COR-L47 (cell line): ENCODE measurements at regions not wholly inside any gene's neighbourhood (a gene's known extent, or its start where the extent isn't known, plus 50 kb on each side); places are given as distances from the start of the nearest gene placed in this dataset.
"Not testable (repeated sequence)": the region's sequence is repeated elsewhere in the genome, so short reads cannot be mapped to it uniquely, and the experiment has no call there.

Source experiments
- DNase-seq: peaks from one replicate; lab custom pipeline; 2025; lab: John Stamatoyannopoulos, UW

DNA sequence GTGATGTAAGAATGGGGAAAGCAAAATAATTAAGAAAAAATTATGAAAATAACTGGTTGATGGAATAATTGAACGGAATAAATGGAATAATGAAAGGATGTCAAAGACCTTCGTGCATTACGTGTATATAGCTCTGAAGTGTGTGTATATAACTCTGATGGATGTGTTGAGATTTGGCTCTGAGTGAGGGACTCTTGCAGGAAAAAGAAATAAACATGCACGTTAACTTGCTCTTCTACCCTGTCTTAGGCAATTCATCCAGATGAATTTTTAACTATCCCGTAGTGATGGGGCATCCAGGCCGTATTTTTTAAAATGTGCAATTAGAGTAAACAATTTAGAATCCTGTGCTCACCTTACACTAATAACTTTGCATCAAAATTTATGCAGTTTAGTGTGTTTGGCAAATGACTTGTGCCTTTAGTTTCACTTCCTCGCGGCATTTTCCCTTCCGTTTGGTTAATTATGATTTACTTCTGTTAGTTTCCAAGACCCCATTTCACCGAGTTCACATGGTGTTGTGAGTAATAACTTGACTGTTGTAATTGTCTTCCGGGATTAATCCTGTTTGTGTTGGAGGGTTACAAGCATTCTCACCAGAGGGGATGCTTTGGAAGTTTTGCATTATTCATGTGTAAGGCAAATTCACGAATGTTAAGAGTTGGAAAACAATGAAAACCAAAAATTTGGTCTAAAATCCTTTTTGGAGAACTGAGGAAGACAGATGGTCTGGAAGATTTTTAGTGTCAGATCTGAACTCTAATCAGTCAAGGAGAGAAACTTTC, 256.5 kb upstream of the FAT1 start:
- no peak for DNase-seq

DNA sequence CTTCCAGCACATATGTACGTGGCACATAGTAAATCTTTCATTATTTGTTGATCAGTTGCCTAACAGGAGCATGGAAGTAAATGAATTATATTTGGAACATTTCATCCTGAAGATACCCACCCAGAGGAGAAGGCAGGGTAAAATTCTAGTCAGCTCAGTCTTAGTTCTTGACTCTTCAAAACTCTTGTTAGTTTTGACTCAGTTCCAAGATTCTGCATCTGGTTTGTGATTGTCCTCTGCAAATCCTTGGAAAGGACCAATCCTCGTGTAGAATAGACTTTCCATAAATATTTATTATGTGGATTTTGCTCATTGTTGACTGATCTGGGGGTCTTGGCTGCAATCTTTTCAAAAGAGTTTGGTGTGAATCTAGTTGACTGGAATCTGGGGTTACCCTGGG, 257.5 kb upstream of the FAT1 start:
- no peak for DNase-seq

DNA sequence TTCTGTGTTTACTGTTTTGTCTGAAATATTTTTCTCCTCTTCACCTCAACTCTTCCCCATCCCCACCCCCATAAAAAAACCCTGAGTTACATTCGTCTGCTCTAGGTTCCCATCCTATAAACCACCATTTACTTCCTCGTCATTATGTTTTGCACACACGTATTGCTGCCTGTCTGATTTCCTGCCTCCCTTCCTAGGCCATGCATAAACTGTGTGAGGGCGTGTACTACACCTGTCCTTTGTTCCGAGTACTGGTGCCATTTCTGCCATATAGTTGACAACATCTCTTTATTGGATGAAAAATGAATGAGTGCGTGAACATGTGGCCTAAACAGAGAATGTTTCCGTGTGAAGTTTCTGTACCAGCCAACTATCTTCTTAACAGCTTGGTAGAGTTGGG, 258.5 kb upstream of the FAT1 start:
- DNase-seq = no peak

DNA sequence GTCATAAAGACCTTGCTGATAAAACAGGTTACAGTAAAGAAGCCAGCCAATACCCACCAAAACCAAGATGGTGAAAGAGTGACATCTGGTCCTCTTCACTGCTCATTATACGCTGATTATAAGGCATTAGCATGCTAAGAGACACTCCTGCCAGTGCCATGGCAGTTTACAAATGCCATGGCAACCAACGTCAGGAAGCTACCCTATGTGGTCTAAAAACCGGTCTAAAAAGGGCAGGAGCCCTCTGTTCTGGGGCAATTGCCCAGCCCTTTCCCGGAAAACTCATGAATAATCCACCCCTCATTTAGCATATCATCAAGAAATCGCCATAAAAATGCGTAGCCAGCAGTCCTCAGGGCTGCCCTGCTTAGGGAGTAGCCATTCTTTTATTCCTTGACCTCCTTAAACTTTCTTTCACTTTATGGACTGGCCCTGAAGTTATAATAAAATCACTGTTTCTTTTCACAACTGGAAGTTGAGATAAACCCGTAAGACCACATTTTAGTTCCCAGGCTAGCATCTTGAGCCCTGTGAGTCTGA, 260.5 kb upstream of the FAT1 start:
- no peak for DNase-seq

DNA sequence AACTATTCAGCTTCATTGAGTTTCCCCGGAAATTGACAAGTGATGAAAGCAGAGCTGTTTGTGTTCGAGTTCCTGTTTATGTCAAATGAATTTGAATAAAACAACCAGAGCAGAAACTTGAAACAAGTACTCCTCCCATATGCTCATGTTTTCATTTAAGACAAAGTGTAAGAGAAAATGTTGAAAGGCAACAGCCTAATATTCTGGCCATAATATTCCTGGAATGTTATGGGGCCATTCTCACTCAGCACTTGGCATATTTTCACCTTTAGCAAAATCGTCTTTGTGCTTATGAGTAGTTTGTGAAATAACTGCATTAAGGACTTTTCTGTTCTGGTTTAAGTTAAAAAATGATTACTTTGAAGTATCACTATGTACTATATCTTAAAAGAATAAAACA, 276.0 kb upstream of the FAT1 start:
- DNase-seq = no peak

DNA sequence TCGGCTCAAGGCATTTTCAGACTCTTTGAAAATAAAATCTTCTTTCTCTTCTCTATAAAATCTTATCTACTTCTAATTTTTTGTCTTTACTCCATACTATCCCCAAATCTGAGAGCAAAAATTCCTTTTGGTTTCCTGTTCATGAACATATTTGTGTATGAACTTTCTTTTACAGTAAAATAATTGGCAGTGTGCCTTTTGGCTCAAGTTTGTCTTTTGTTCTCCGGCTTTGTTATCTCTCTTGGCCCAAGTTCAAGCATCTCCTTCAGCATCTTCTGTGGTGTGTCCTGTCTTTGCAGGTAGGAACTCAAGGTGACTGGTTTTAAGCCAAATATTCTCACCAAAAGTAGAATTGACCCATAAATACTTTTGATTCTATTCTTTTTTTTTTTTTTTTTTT, 276.6 kb upstream of the FAT1 start:
- DNase-seq = no peak

DNA sequence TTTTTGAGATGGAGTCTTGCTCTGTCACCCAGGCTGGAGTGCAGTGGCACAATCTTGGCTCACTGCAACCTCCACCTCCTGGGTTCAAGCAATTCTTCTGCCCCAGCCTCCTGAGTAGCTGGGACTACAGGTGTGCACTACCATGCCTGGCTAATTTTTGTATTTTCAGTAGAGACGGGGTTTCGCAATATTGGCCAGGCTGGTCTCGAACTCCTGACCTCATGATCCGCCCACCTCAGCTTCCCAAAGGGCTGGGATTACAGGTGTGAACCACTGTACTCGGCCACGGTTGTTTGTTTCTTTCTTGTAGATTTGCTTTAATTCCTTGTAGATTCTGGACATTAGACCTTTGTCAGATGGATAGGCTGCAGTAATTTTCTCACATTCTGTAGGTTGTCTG, 278.5 kb upstream of the FAT1 start:
- DNase-seq = not testable (repeated sequence)

DNA sequence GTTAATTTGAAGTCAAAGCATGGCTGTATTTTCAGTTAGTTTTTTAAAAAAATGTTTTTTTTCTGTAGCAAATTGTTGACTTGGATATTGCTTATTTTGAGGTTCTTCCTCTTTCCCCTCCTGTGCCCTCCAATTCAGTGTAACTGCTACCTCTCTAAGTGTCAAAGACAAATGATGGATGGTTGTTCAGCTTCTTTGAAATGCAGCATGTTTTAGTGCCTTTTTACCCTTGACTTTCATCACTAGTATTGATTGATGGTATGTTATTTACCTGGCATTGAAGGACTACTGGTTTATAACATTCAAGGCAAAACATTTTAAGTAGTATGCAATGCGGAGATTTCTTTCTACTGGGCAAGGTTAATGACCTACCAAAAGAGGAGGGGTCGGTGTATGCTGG, 281.0 kb upstream of the FAT1 start:
- DNase-seq = no peak

DNA sequence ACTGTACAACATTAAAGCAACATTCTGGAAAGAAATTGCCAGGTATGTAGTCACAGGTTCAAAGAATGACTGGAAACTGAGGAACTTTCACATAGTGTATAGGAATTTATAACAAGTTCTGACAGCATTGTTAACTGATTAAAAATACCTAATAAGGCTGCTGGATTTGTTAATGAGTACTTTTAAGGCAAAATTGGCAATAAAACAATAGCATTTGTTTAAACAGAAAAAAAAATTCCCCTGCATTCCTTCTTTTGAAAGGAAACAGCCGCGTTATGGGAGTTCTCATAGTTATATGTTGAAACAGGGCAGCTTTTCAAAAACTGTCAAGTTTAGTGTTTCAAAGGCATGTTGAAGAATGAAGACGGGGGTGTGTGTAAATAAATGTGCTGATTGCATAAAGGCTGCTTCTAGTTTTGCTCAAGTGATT, 282.5 kb upstream of the FAT1 start:
- no peak for DNase-seq

DNA sequence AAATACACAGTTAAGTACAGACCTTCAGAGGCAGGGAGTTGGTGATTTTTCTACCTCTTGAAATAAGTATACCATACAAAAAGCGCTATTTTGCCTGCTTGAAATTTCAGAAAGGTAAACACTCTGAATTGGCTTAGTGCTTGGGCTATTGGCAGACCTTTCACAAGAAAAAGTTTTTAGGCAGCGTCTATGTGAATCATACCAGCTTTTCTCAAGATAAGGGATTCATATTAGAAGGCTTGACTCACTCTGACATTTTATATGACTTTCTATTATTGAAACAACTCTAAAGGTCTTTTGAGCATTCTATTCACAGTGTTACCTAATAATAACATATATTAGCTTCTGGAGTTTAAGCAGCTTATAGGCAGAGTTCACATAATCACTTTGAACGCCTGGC, 286.4 kb upstream of the FAT1 start:
- DNase-seq = no peak

DNA sequence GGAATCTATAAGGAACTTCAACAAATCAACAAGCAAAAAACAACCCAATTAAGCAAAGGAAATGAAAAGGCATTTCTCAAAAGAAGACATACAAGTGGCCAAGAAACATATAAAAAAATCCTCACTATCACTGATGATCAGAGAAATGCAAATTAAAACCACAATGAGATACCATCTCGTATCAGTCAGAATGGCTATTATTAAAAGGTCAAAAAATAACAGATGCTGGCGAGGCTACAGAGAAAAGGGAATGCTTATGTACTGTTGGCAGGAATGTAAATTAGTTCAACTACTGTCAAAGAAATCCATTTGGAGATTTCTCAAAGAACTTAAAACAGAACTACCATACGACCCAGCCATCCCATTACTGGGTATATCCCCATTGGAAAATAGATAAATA, 292.4 kb upstream of the FAT1 start:
- no peak for DNase-seq

DNA sequence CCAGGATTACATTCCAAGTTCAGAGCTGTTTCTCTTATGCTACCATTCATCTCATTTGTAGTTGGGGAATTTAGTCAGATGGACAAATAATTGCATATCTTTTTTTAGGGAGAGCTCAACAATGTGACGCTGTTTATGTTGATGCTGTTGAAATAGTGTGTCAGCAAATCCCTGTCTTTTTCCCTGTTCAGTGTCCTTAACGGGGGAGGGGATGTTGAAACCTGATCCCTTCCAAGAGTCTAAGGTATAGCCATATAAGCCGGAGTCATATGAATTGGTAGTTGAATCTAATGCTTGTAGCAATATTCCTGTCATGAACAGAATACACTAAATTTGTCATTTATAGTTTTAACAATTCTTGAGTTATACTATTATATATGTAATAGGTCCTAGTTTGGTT, 293.5 kb upstream of the FAT1 start:
- DNase-seq = no peak

DNA sequence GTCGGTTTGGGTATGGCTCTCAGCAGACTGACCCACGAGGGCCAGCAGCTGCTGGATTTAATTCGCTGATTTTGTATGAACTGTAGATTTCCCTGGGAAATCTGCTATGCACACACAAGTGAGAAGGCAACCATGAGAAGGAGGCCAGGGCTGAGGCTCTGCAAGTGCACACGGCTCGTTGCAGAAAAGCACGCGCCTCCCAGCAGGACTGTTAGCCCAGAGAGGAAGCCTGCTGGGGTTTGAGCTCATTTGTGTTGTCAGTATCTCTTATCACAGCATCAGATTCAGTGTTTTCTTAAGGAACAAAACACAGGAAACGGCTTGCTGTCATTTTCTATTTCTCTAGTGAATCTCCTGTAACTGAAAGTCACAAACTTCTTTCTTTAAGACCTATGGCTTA, 296.2 kb upstream of the FAT1 start:
- peak; percentile 13 for DNase-seq

DNA sequence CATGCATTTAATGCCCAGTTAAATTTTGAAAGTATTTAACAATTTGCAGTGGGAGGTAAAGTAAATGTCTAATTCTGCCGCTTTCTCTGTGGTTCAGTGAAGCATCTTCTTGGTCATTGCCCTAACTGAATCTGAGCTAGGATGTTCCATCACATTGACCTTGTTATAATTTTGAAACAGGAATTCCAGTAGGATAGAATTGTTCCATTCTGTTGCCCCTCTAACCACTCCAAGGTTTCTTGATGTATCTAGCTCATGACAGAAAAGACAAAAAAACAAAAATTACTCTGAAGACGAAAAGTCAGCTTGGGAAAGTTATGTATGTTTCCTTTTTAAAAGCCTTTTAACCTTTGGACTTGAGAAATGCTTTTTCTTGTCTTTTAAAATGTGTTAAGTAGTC, 297.0 kb upstream of the FAT1 start:
- no peak for DNase-seq

DNA sequence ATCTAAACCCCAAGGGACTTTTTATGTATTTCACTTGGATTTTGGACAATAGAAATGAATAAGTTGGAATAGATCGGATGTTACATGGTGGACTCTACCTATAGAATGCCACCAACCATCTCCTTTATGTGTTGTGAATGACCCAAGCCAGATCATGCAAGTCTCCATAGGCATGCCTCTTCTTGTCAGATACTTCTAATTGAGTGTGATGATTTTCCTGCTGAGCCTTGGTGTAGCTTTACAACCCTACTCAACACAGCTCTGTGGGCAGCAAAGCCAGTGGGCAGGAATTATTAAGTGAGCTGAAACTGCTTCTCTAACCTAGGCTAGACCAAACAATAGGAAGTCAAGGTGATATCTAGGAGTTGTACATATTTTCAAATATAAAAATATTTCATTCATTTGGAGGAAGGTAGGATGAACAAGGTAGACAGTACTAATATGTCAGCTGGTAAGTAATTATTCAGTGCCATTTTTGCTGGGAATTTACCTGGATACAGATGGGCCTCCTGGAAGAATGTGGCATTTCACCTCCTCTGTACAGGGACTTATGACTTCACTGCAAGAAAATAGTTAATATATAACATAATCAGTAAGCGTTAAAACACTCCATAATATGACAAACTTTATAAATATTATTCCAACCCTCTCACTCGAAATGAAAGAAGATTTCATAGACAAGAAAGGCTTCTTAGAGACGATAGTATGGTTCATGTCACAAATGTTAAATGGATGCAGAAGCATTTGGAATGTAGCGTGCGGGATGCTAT, 298.0 kb upstream of the FAT1 start:
- no peak for DNase-seq

DNA sequence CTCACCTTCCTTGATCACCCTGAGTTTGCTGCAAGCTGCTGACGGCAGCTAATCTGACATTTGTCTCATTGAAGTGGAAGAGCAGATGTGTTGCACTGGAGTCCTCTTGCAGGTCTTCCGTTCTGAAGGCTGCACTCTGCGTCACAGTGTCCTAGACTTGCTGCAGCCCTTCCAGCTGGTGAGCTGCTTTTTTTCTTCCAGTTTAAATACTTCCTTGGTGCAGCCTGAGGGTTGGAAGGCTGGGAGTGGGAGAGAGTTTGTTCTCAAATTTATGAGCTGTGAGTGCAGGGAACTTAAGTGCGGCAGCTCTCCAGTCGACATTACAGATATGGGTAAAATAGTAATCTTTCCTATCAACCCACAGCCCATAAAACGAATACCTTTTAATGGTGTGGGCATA, 303.6 kb upstream of the FAT1 start:
- no peak for DNase-seq

DNA sequence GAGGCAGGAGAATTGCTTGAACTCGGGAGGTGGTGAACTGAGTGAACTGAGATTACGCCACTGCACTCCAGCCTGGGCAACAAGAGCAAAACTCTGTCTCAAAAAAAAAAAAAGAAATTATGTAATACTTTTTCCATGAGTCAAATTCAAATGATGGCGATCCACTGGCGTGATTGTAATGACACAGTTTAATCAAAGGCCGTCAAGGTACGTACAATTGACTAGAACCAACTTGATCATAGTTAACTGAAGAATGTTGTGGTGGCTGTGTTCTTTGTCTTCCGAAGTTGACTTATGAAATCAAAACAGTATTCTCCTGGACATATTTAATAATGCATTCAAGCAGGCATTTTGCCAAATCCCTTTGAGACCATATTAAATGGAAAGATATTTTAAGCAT, 318.6 kb upstream of the FAT1 start:
- DNase-seq = no peak

DNA sequence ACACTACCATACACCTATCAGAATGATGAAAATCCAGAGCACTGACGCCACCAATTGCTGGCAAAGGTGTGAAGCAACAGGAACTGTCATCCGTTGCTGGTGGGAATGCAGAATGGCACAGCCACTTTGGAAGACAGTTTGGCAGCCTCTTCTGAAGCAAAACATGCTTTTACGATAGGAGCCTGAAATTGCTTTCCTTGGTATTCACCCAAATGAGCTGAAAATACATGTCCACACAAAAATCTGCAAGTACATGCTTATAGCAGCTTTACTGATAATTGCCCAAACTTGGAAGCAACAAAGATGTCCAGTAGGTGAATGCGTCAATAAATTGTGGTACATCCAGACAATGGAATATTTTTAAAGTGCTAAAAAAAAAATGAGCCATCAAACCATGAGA, 322.8 kb upstream of the FAT1 start:
- no peak for DNase-seq

DNA sequence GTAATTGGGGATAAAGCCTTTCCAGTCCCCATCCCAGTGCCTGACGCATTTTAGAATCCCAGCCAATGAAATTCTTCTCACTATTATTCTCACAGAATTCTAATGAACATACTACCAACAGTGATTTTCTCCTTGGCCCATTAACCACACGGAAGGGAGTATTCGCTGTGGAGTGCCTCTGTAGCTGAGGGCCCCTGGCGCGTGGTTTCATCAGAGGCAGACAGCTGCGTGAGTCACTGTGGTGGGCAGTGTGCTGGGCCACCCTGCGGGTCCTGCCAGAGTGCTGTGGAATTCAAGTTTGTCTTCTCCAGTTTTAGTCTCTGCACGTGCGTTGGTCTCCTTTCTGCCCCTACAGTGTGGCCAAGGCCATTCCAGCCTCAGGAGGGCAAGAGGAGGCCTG, 335.4 kb upstream of the FAT1 start:
- no peak for DNase-seq

DNA sequence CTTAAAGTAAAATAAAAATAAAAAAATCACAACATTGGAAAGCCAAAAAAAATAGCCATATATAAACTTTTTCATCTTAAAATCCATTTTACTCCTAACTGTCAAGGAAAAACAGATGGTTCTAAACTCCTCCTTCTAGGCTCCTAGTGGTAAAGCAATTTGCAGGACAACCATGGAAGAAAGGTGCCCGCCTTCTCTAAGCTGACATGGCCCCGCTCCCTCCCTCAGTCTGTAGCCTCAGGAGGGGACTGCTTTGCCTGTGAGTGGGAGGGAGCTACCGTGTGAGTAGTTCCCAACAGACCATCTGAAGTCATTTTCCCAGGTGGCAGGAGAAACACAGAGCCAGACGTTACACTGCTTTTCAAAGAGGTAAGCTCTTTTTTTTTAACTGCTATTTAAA, 336.2 kb upstream of the FAT1 start:
- no peak for DNase-seq

DNA sequence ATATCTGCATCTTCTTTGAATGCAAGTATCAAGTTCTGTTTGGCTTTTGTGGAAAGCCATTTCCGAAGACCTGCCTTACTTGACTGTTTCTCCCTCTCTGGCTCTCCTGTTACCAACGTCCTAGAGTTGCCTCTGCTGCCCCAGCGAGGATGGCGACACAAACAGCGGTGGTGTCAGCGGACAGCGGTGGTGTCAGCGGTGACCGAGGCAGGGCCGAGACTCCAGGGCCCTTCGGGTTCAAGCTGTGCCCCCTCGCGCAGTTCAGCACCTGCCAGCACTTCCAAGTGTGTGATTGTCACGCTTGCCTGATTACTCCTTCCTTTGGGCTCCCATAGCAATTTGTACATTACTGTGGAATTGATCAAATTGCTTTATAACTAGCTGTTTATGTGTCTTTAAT, 336.9 kb upstream of the FAT1 start:
- no peak for DNase-seq

DNA sequence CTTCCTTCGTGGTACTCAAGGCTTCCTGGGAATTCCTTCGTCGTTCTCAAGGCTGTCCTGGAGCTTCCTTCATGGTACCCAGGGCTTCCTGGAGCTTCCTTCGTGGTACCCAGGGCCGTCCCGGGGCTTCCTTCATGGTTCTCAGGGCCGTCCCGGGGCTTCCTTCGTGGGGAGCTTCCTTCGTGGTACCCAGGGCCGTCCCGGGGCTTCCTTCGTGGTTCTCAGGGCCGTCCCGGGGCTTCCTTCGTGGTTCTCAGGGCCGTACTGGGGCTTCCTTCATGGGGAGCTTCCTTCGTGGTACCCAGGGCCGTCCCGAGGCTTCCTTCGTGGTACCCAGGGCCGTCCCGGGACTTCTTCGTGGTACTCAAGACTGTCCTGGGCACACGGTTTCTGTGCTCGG, 339.6 kb upstream of the FAT1 start:
- no peak for DNase-seq

DNA sequence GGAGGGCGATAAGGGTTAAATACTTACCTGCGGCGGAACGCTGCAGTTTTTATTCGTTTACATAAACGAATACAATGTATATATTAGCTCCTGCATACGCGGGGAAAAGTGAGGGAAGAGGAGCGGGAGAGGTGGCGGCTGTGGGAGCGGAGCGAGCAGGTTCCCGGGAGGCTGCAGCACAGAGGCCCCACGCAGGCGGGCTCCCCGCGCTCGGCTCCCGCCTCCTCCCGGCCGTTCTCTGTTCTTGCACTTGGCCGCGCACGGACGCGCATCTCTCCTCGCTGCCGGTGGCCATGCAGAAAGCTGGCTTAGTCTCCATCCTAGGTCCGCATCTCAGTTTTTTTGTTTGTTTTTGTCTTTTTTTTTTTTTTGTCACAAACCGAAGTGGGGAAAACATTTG, 340.4 kb upstream of the FAT1 start:
- no peak for DNase-seq

DNA sequence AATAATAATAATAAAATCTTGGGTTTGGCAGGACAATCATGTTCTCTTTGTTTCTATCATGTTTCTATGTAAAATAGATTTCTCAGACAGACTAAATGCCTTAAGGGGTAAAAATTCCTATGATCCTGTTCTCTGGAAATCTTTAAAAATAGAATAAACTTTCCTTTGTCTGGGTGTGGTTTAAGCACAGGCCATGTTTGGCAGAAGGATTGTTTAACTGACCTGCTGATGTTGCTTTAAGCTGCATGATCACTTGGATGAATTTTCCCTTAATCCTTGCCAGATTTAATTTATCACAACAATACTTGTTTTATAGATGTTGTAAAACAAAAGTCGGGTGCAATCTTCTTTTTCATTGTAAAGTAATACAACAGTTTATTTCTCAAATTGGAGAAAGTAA, 341.7 kb upstream of the FAT1 start:
- DNase-seq = no peak
